Endodermal cell (in vitro differentiated cells): ENCODE measurements at regions not wholly inside any gene's neighbourhood (a gene's known extent, or its start where the extent isn't known, plus 50 kb on each side); places are given as distances from the start of the nearest gene placed in this dataset.

Experiments
- DNase-seq: peaks from one replicate; pipeline ENCODE4 v3.0.0-alpha.2; 2017
- H3K27ac ChIP-seq: 2 replicates; pipeline ENCODE4 v1.5.1; 2013; ENCODE audit warnings: mild to moderate bottlenecking, low read depth, low read length, moderate library complexity
- H3K27me3 ChIP-seq: 2 replicates; pipeline ENCODE4 v1.6.1; 2013; ENCODE audit warnings: mild to moderate bottlenecking, low read length, moderate library complexity; ENCODE audit not compliant: insufficient read depth, control insufficient read depth, poor library complexity, severe bottlenecking
- H3K36me3 ChIP-seq: 2 replicates; pipeline ENCODE4 v1.7.0; 2013; ENCODE audit warnings: mild to moderate bottlenecking, low read length, moderate library complexity; ENCODE audit not compliant: control insufficient read depth, insufficient read depth
- H3K4me1 ChIP-seq: one replicate; pipeline ENCODE4 v1.7.0; 2013; ENCODE audit warnings: low read length; ENCODE audit not compliant: control insufficient read depth, insufficient read depth
- H3K4me3 ChIP-seq: 2 replicates; pipeline ENCODE4 v1.5.1; 2013; ENCODE audit warnings: mild to moderate bottlenecking, low read length, moderate library complexity
- H3K9ac ChIP-seq: 2 replicates; pipeline ENCODE4 v1.6.1; 2013; ENCODE audit warnings: mild to moderate bottlenecking, low read length, moderate library complexity; ENCODE audit not compliant: poor library complexity, severe bottlenecking; ENCODE audit errors: extremely low read depth
- H3K9me3 ChIP-seq: 2 replicates; pipeline ENCODE4 v1.6.1; 2013; ENCODE audit warnings: mild to moderate bottlenecking, low read length, moderate library complexity; ENCODE audit not compliant: control insufficient read depth
- H3K27ac Mint-ChIP-seq: 2 replicates; pipeline ENCODE4 v1.8.0; 2020; ENCODE audit warnings: mixed read lengths
- H3K27me3 Mint-ChIP-seq: 2 replicates; pipeline ENCODE4 v1.8.0; 2021; ENCODE audit warnings: mild to moderate bottlenecking, mixed read lengths; ENCODE audit not compliant: insufficient read depth
- H3K36me3 Mint-ChIP-seq: 2 replicates; pipeline ENCODE4 v1.8.0; 2020; ENCODE audit warnings: low read depth, mixed read lengths
- H3K4me1 Mint-ChIP-seq: 2 replicates; pipeline ENCODE4 v1.8.0; 2020; ENCODE audit warnings: mixed read lengths
- H3K4me3 Mint-ChIP-seq: 2 replicates; pipeline ENCODE4 v1.8.0; 2020; ENCODE audit warnings: mild to moderate bottlenecking, moderate library complexity, mixed read lengths
- H3K9me3 Mint-ChIP-seq: 2 replicates; pipeline ENCODE4 v1.8.0; 2020; ENCODE audit warnings: mild to moderate bottlenecking, mixed read lengths
- CTCF ChIP-seq: fragments of 200-600 bp; sonication (generic); conservative IDR thresholded peaks from 2 replicates; pipeline ENCODE4 v1.5.0; 2021; ENCODE audit warnings: antibody characterized with exemption, mild to moderate bottlenecking
- WGBS, 2 experiments: methylation state at CpG; one replicate each; pipeline versions ENCODE4 v1.1.5 to v1.1.7; 2013; ENCODE audit warnings: missing lambda C conversion rate in 2 of 2, mixed read lengths in 1 of 2; ENCODE audit not compliant: insufficient coverage in 1 of 2, insufficient read length in 1 of 2; 5-methylcytosine and 5-hydroxymethylcytosine counted together

GRCh38 chr13:64867856-64868255, 2362.3 kb downstream of the PCDH9 start:
- 97 to 100% methylated on average over 1 to 2 of the region's 2 CpGs for WGBS, 2 experiments
- no peak overlapping the region for H3K4me3 ChIP-seq
- Mint-ChIP-seq H3K4me1 (no peaks in the 10 kb centered on the region), H3K27ac (no peak overlapping the region), H3K4me3 (no peak overlapping the region), H3K9me3 (no peaks in the 10 kb centered on the region), H3K36me3 (no peaks in the 10 kb centered on the region), H3K27me3 (no peaks in the 10 kb centered on the region)
- H3K27ac ChIP-seq: no peak overlapping the region
- DNase-seq: no peak
- no peak for TF ChIP-seq CTCF
- H3K4me1 ChIP-seq: no peaks in the 10 kb centered on the region
- H3K27me3 ChIP-seq: no peaks in the 10 kb centered on the region
- H3K9ac ChIP-seq: no peak overlapping the region
- no peaks in the 10 kb centered on the region for H3K9me3 ChIP-seq
- H3K36me3 ChIP-seq: no peaks in the 10 kb centered on the region

- no peaks in the 10 kb centered on the region for H3K36me3 Mint-ChIP-seq
- no peaks in the 10 kb centered on the region for H3K4me1 Mint-ChIP-seq
- no peaks in the 10 kb centered on the region for H3K27me3 ChIP-seq
- H3K9me3 Mint-ChIP-seq: no peaks in the 10 kb centered on the region
- no peaks in the 10 kb centered on the region for H3K4me1 ChIP-seq
- no peaks in the 10 kb centered on the region for H3K9me3 ChIP-seq
- H3K36me3 ChIP-seq: no peaks in the 10 kb centered on the region
- H3K9ac ChIP-seq: no peak overlapping the region
- no peak overlapping the region for H3K27ac Mint-ChIP-seq
- H3K4me3 ChIP-seq: no peak overlapping the region
- TF ChIP-seq CTCF: no peak
- no peak for DNase-seq
- H3K4me3 Mint-ChIP-seq: no peak overlapping the region
- H3K27ac ChIP-seq: no peak overlapping the region
- H3K27me3 Mint-ChIP-seq: no peaks in the 10 kb centered on the region
Observed at GRCh38 chr13:64866331-64866730, 2363.8 kb downstream of the PCDH9 start.

- Mint-ChIP-seq H3K4me3 (no peak overlapping the region), H3K9me3 (peaks cover 5% of the 10 kb centered on the region), H3K36me3 (no peaks in the 10 kb centered on the region), H3K4me1 (peaks cover 4% of the 10 kb centered on the region), H3K27me3 (no peaks in the 10 kb centered on the region), H3K27ac (no peak overlapping the region)
- no peak overlapping the region for H3K9ac ChIP-seq
- H3K27ac ChIP-seq: no peak overlapping the region
- DNase-seq: no peak
- no peaks in the 10 kb centered on the region for H3K9me3 ChIP-seq
- no peaks in the 10 kb centered on the region for H3K4me1 ChIP-seq
- no peaks in the 10 kb centered on the region for H3K27me3 ChIP-seq
- TF ChIP-seq CTCF: no peak
- no peak overlapping the region for H3K4me3 ChIP-seq
- H3K36me3 ChIP-seq: no peaks in the 10 kb centered on the region
Observed at GRCh38 chr13:64855506-64855905, 2374.6 kb downstream of the PCDH9 start.
